Stimulated activated CD8-positive, alpha-beta memory T cell treated with anti-CD3 and anti-CD28 coated beads, Interleukin-4, amount 100 ng/mL, for 48 hours (primary cell): ENCODE measurements at regions not wholly inside any gene's neighbourhood (a gene's known extent, or its start where the extent isn't known, plus 50 kb on each side); places are given as distances from the start of the nearest gene placed in this dataset.
"Not testable (repeated sequence)": the region's sequence is repeated elsewhere in the genome, so short reads cannot be mapped to it uniquely, and the experiment has no call there.

Experiments
- DNase-seq: peaks from one replicate; pipeline ENCODE4 v3.0.0-alpha.2; 2020

DNA sequence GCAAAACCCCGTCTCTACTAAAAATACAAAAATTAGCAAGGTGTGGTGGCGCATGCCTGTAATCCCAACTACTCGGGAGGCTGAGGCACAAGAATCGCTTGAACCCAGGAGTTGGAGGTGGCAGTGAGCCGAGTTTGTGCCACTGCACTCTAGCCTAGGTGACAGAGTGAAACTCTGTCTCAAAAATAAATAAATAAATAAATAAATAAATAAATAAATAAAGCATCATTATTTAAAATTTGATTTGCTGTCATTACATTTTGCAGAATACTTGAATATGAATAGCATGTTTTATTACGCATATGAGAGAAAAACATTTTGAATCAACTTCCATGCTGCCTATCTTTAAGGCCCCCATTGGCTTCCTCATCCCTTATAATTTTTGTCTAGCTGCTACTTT, 53.4 kb upstream of the MED14 start:
- DNase-seq = not testable (repeated sequence)

- no peak for DNase-seq
Observed at GRCh38 chrX:40792433-40792832, 57.1 kb upstream of the MED14 start.

GRCh38 chrX:40794829-40795130, 59.4 kb upstream of the MED14 start:
- DNase-seq = not testable (repeated sequence)

DNA sequence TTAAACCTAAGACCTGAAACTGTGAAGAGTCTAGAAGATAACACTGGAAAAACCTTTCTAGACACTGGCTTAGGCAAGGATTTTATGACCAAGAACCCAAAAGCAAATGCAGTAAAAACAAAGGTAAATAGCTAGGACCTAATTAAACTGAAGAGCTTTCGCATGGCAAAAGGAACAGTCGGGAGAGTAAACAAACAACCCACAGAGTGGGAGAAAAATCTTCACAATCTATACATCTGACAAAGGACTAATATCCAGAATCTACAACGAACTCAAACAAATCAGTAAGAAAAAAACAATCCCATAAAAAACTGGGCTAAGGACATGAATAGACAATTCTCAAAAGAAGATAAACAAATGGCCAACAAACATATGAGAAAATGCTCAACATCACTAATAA, 64.4 kb upstream of the MED14 start:
- not testable (repeated sequence) for DNase-seq

GRCh38 chrX:40805404-40805803, 70.1 kb upstream of the MED14 start:
- DNase-seq = no peak

- DNase-seq = no peak
Observed at GRCh38 chrX:40806513-40807220, 71.3 kb upstream of the MED14 start.

GRCh38 chrX:40807384-40807783, 72.0 kb upstream of the MED14 start:
- DNase-seq = no peak

DNA sequence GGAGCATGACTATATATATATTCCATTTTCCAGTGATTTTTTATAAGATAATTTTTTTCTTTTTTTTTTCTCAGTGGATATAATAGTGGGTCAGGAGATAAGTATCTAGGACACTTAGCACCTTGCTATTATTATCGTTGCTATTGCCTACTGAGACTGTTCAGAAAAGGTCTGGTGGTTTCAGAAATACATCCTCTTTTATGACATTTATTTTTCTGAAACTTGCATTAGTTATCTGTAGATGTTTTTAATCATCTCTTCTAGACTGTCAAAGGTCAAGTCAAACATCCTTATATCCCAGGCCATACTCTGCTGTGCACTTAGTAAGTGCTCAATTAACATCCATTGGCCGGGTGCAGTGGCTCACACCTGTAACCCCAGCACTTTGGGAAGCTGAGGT, 72.9 kb upstream of the MED14 start:
- DNase-seq = no peak

- no peak for DNase-seq
Observed at GRCh38 chrX:40809210-40809609, 73.9 kb upstream of the MED14 start.

DNA sequence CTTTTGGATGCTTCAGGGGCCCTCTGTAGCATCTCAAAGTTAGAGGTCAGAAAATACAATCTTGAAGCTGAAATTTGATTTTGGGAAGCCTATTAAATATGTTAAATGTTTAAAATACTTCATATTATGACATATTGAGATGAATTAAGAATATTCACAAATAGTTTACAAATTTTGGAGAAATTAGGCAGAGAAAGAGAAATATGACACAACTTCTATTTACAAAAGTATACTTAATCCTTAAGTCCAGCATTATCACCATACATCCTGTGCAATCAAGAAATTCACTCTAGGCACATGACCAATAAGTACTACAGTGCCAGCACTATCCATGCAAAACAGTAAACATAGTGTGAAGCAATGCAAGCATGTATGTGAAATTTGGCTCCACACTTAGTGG, 79.7 kb upstream of the MED14 start:
- not testable (repeated sequence) for DNase-seq

DNA sequence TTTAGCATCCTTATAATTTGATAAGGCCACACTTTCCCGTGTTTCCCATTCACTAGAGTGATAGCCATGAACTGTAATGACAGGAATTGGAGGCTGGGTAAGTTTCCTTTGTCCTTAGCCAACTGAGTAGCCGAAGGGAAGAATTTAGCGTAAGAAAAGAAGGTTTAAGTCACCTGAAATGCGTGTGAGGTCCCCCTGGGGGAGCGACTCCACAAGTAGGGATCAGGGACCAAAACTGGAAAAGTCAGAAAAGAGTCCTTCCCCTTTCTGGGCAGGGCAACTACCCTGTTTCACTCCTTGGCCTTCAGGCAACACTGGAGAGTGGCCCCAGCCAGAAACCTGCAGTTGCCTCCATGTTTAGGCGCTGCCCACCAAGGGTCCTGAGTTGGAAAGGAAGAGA, 81.6 kb upstream of the MED14 start:
- no peak for DNase-seq

DNA sequence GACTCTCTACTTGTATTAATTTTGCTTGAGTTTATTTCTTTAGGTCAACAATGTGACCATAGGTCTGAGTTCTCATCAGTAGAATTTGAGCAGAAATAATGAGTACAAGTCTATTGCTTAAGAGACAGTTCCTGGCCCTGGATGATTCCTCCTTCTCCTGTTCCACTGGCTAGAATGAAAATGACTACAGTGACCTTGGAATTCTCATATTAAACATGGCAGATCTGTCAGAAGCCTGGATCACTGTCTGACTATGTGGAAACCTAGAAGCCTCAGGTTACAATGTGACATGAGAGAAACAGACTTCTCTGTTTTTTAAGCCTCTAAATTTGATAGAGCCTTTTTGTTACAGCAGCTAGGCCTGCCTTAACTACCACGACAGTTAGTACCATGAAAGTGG, 82.9 kb upstream of the MED14 start:
- no peak for DNase-seq

DNA sequence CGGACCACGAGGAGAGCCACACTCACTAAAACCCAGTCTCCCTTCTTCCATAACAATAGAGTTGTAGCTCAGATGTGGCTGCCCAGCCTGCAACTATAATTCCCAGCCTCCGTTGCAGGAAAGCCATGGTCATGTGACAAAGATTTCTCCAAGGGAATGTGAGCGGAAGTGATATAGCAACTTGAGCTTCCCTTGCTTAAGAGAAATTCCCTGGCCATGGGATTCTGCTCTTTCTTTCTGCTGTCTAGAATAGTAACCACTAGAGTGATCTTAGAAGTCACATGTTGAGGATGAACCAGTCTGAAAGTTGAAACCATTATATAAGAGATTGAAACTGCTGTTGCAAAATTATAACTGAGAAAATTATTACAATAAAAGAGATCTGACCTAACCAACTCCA, 86.4 kb upstream of the MED14 start:
- DNase-seq = no peak

DNA sequence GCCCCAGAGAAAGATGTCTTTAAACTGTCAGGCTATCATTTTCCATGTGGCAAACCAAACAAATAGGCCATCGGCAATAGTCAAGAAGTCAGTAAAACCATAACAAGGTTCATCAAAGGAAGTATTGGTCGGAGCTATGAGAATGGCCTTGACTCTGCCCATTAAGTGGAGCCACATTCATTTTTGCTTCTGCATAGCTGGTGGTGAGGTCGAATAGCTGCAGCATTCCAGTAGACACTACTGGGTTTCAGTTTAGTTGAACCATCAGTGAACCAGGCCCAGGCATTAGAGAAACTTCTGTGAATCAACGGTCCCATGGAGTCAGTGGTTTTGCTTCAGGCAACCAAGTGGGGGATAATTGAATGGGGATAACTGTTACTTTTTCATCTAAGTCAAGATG, 92.0 kb upstream of the MED14 start:
- no peak for DNase-seq

DNA sequence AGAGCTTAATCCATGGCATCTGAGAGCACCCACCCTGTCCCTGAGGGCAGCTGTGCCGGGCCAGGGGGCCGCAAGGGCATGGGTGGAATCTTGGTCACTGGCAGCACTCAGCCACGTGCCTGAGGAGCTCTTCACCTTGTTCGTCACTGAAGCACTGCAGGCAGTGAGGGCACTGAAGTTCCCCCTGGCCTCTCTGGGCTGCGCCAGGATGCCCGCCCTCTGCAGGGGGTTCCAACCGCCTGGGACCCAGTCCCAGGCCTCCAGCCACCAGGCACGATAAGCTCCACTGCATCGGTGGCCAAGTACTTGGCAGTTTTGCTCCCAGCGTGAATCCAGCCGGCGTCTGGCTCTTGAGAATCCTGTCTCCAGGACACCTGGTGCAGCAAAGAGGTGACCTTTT, 96.4 kb upstream of the MED14 start:
- no peak for DNase-seq

- no peak for DNase-seq
Observed at GRCh38 chrX:40832723-40833122, 97.4 kb upstream of the MED14 start.

DNA sequence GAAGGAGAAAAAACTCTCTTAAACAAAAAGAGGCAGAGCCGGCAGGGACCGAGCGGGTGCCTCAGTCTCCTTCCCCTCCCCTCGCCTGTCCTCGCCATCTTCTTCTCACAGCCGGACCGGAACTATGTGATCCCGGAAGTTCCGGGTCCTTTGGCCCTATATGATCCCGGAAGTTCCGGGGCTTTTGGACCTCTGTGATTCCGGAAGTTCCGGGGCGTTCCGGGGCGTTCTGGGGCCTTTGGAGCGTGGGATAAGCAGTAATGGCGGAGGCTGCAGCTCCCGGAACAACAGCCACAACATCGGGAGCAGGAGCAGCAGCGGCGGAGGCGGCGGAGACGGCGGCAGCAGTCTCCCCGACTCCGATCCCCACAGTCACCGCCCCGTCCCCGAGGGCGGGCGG, 98.9 kb upstream of the MED14 start:
- no peak for DNase-seq

GRCh38 chrX:40835526-40835925, 100.2 kb upstream of the MED14 start:
- no peak for DNase-seq

DNA sequence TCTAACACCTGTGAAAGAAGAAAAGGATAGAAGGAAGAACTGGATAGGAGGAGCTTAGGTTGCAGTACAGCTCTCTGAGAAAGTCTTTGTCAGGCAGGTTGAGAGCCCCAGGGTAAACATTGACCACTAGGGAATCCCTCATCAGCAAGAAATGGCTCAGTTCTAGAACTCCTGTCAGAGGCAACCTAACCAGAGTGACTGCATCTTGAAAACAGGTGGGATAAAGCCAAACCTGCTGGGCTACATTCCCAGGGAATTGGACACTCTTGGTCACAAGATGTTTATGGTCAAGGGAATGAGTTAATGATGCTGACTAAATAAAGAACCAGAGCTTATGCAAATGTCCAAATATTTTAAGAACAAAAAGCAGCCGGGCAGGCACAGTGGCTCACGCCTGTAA, 108.3 kb upstream of the MED14 start:
- no peak for DNase-seq

- DNase-seq = no peak
Observed at GRCh38 chrX:40844471-40844870, 109.1 kb upstream of the MED14 start.

GRCh38 chrX:40845331-40845911, 110.1 kb upstream of the MED14 start:
- DNase-seq = no peak

GRCh38 chrX:40849906-40850823, 114.8 kb upstream of the MED14 start:
- no peak for DNase-seq

DNA sequence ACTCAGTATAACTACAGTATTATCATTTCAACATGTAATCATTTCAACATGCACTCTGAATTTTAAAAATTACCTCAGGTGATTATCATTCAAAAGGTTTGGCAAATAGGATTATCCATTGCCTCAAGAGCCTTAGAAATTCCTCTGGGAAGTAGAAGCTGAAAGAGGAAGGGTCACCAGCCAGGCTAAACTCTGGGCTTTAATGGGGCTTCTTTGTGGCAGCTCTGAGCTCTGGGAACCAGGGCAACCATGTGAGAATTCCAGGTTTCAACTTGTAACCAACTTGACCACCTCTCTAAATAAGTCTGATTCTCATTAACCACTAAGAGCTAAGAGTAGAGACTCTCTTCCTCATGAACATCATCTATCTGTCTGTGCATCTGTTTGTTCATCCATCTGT, 117.2 kb upstream of the MED14 start:
- no peak for DNase-seq
